Omental fat pad (tissue), 3 donors: ENCODE measurements at regions not wholly inside any gene's neighbourhood (a gene's known extent, or its start where the extent isn't known, plus 50 kb on each side); places are given as distances from the start of the nearest gene placed in this dataset.
"Not testable (repeated sequence)": the region's sequence is repeated elsewhere in the genome, so short reads cannot be mapped to it uniquely, and the experiment has no call there.

ENCODE experiments used
- ATAC-seq: fragments of 150-250 bp; one replicate; pipeline ENCODE4 v1.9.1; 2016; ENCODE audit warnings: mild to moderate bottlenecking, moderate library complexity; ENCODE audit not compliant: low FRiP score
- DNase-seq: peaks from one replicate; pipeline ENCODE4 v3.0.0-alpha.2; 2019; ENCODE audit warnings: low spot score
- CTCF ChIP-seq, 3 donors: fragments of 450-650 bp; IDR thresholded peaks; one replicate each; pipeline ENCODE4 v1.5.1; 2016 to 2017; ENCODE audit warnings: antibody characterized with exemption in 3 of 3, mild to moderate bottlenecking in 3 of 3, moderate library complexity in 2 of 3

- TF ChIP-seq CTCF (IDR thresholded peaks at IDR 0.05): no peak
- ATAC-seq: no peak
- DNase-seq: no peak
These were observed 146.9 kb upstream of the KRR1 start for GRCh38 chr12:75658286-75658685.

GRCh38 chr12:75657831-75658230, 146.4 kb upstream of the KRR1 start:
- no peak for TF ChIP-seq CTCF (IDR thresholded peaks at IDR 0.05)

GRCh38 chr12:75657354-75657753, 145.9 kb upstream of the KRR1 start:
- not testable (repeated sequence) for ATAC-seq, DNase-seq

More at GRCh38 chr12:75657831-75658230, 146.4 kb upstream of the KRR1 start:
- DNase-seq (no peak), ATAC-seq (no peak)

GRCh38 chr12:75656648-75657047, 145.2 kb upstream of the KRR1 start:
- DNase-seq: no peak
- peak; percentile 32 for ATAC-seq
- TF ChIP-seq CTCF (IDR thresholded peaks at IDR 0.05): no peak

- no peak for ATAC-seq
- no peak for DNase-seq
- TF ChIP-seq CTCF (IDR thresholded peaks at IDR 0.05): no peak
These were observed 144.8 kb upstream of the KRR1 start for GRCh38 chr12:75656210-75656609.

GRCh38 chr12:75655315-75655806, 144.0 kb upstream of the KRR1 start:
- ATAC-seq (no peak), DNase-seq (no peak)
- no peak for TF ChIP-seq CTCF (IDR thresholded peaks at IDR 0.05)

- TF ChIP-seq CTCF (IDR thresholded peaks at IDR 0.05): no peak
- ATAC-seq: no peak
- no peak for DNase-seq
These were observed 139.9 kb upstream of the KRR1 start for GRCh38 chr12:75651342-75651695.
